ENCODE measurements at regions not wholly inside any gene's neighbourhood (a gene's known extent, or its start where the extent isn't known, plus 50 kb on each side); places are given as distances from the start of the nearest gene placed in this dataset.

DNA sequence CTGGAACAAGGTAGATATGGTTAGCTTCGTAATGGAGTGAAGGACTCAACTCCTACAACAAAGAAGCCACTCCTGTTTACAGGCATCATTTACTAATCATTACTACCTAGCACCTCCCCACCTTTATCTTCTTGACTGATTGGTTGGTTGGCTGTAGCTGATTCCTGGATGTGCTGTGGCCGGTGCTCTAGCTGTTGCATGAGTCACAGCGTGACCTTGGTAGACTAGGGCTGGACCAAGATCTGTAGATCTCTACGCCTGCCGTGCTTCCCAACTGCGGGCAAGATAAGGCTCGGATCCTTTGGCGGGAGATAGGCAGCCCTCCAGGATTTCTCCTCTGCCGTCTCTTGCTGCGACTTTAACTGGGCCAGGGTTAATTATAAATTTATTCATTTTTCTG lies 194.3 kb upstream of the SOX11 start:
- TF ChIP-seq, protein P1, sequence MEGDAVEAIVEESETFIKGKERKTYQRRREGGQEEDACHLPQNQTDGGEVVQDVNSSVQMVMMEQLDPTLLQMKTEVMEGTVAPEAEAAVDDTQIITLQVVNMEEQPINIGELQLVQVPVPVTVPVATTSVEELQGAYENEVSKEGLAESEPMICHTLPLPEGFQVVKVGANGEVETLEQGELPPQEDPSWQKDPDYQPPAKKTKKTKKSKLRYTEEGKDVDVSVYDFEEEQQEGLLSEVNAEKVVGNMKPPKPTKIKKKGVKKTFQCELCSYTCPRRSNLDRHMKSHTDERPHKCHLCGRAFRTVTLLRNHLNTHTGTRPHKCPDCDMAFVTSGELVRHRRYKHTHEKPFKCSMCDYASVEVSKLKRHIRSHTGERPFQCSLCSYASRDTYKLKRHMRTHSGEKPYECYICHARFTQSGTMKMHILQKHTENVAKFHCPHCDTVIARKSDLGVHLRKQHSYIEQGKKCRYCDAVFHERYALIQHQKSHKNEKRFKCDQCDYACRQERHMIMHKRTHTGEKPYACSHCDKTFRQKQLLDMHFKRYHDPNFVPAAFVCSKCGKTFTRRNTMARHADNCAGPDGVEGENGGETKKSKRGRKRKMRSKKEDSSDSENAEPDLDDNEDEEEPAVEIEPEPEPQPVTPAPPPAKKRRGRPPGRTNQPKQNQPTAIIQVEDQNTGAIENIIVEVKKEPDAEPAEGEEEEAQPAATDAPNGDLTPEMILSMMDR (IDR thresholded peaks at IDR 0.05; ENCODE audit: insufficient read depth, low read length, missing control alignments) = no peak
- no peak for DNase-seq (ENCODE audit: low read depth, low spot score)
- no peak overlapping the region for H3K4me3 ChIP-seq (ENCODE audit: low read depth, low read length)
- ChIA-PET CTCF (no interaction called here), POLR2A (no interaction called here)

DNA sequence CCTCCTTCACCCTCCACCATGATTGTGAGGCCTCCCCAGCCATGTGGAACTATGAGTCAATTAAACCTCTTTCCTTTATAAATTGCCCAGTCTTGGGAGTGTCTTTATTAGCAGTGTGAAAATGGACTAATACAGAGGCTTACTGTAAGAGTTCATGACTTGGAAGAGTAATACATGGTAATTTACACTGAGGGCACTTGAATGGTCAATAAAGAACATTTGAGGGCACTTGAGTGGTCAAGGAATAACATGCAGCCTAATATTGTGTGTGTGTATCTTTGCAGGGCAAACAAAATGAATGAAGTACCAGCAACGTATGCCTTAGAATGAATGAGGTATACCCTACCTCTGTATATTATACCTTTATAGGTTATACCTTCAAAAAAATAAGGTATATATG lies 190.4 kb upstream of the SOX11 start:
- no peak for DNase-seq (ENCODE audit: low read depth, low spot score)
- ChIA-PET CTCF (no interaction called here), POLR2A (no interaction called here)
- TF ChIP-seq, protein P1 (IDR thresholded peaks at IDR 0.05; ENCODE audit: insufficient read depth, low read length, missing control alignments) = no peak
- H3K4me3 ChIP-seq (ENCODE audit: low read depth, low read length) = no peak overlapping the region

- no peak overlapping the region for H3K4me3 ChIP-seq (ENCODE audit: low read depth, low read length)
- TF ChIP-seq, protein P1 (IDR thresholded peaks at IDR 0.05; ENCODE audit: insufficient read depth, low read length, missing control alignments) = no peak
- CTCF ChIA-PET = no interaction called here
- DNase-seq (ENCODE audit: low read depth, low spot score) = no peak
- POLR2A ChIA-PET = no interaction called here
Observed at GRCh38 chr2:5502385-5502784, 189.8 kb upstream of the SOX11 start.

- CTCF ChIA-PET = no interaction called here
- POLR2A ChIA-PET = no interaction called here
- TF ChIP-seq, protein P1 (IDR thresholded peaks at IDR 0.05; ENCODE audit: insufficient read depth, low read length, missing control alignments) = no peak
- no peak overlapping the region for H3K4me3 ChIP-seq (ENCODE audit: low read depth, low read length)
- DNase-seq (ENCODE audit: low read depth, low spot score) = no peak
Observed at GRCh38 chr2:5504756-5505155, 187.4 kb upstream of the SOX11 start.

GRCh38 chr2:5507367-5507766 lies 184.8 kb upstream of the SOX11 start:
- TF ChIP-seq, protein P1 (IDR thresholded peaks at IDR 0.05; ENCODE audit: insufficient read depth, low read length, missing control alignments) = no peak
- DNase-seq (ENCODE audit: low read depth, low spot score) = no peak
- H3K4me3 ChIP-seq (ENCODE audit: low read depth, low read length) = no peak overlapping the region
- CTCF ChIA-PET = no interaction called here
- POLR2A ChIA-PET = no interaction called here

- ChIA-PET POLR2A (no interaction called here), CTCF (no interaction called here)
- DNase-seq (ENCODE audit: low read depth, low spot score) = no peak
- TF ChIP-seq, protein P1 (IDR thresholded peaks at IDR 0.05; ENCODE audit: insufficient read depth, low read length, missing control alignments) = no peak
- H3K4me3 ChIP-seq (ENCODE audit: low read depth, low read length) = no peak overlapping the region
Observed at GRCh38 chr2:5509362-5509761, 182.8 kb upstream of the SOX11 start.

Measured in AG04449 (cell line).